Transverse colon (tissue), 4 donors: ENCODE measurements at regions not wholly inside any gene's neighbourhood (a gene's known extent, or its start where the extent isn't known, plus 50 kb on each side); places are given as distances from the start of the nearest gene placed in this dataset.

Experiments
- DNase-seq: peaks from one replicate; pipeline ENCODE4 v3.0.0-alpha.2; 2019
- H3K27ac ChIP-seq, 4 donors: fragments of 200-600 bp; sonication (generic); 2 replicates each; pipeline ENCODE4 v1.5.1; 2016 to 2018; ENCODE audit warnings: inconsistent platforms in 4 of 4
- H3K27me3 ChIP-seq: fragments of 200-600 bp; sonication (generic); 2 replicates; pipeline ENCODE4 v1.5.1; 2017; ENCODE audit warnings: inconsistent platforms
- H3K36me3 ChIP-seq, 4 donors: fragments of 200-600 bp; sonication (generic); 2 replicates each; pipeline ENCODE4 v1.5.1; 2017 to 2019; ENCODE audit warnings: inconsistent platforms in 4 of 4
- H3K4me1 ChIP-seq, 4 donors: fragments of 200-600 bp; sonication (generic); 2 replicates each; pipeline ENCODE4 v1.5.1; 2017 to 2020; ENCODE audit warnings: inconsistent platforms in 4 of 4
- H3K4me3 ChIP-seq, 4 donors: fragments of 200-600 bp; sonication (generic); 1 replicate in 1 of 4; 2 replicates in 3 of 4; pipeline versions ENCODE4 v1.5.1 to v1.6.1; 2017 to 2019; ENCODE audit warnings: inconsistent platforms in 4 of 4
- H3K9me3 ChIP-seq, 2 donors: fragments of 200-600 bp; sonication (generic); 2 replicates each; pipeline ENCODE4 v1.5.1; 2017 to 2019; ENCODE audit warnings: inconsistent platforms in 2 of 2
- EP300 ChIP-seq: sonication (generic); formaldehyde crosslinking; IDR thresholded peaks from one replicate; pipeline ENCODE4 v1.6.1; 2017; ENCODE audit warnings: antibody characterized with exemption, low read depth
- POLR2A ChIP-seq: fragments of 450-650 bp; IDR thresholded peaks from one replicate; pipeline ENCODE4 v1.6.1; 2016; ENCODE audit warnings: antibody characterized with exemption, mild to moderate bottlenecking, moderate library complexity
- POLR2AphosphoS5 ChIP-seq, 3 donors: sonication (generic); formaldehyde crosslinking; IDR thresholded peaks; one replicate each; pipeline ENCODE4 v1.6.1; 2016; ENCODE audit warnings: antibody characterized with exemption in 3 of 3
- WGBS, 2 donors: methylation state at CpG; one replicate each; pipeline ENCODE4 v1.1.5; 2018; ENCODE audit warnings: low coverage in 1 of 2; 5-methylcytosine and 5-hydroxymethylcytosine counted together
- in situ Hi-C, 4 donors: fragments of 200-750 bp; cut with MboI; loops; one replicate each; pipeline versions ENCODE4 v1.15.0 to v1.15.1; 2017; ENCODE audit warnings: low sequenced_read_pairs in 3 of 4, low pct_ligation_motif_present in 1 of 4, low pct_unique_long_range_greater_than_20kb in 1 of 4
- intact Hi-C: fragments of 100-400 bp; cut with DNase I; formaldehyde crosslinking; loops from one replicate; pipeline ENCODE4 v1.15.1; 2023; ENCODE audit warnings: low total_unique reads
- TF ChIP-seq, protein P1 (sequence below), 5 experiments: fragments of 200-600 bp in 3 of 5; fragments of 450-650 bp in 2 of 5; sonication (generic) in 3 of 5; IDR thresholded peaks; 1 replicate in 2 of 5; 2 replicates in 3 of 5; pipeline ENCODE4 v1.5.1; 2016 to 2017; ENCODE audit warnings: antibody characterized with exemption in 5 of 5, inconsistent platforms in 3 of 5, mild to moderate bottlenecking in 2 of 5, moderate library complexity in 1 of 5

- intact Hi-C loops, result no loop called here
Measured at GRCh38 chr4:180296036-180296599, 1947.1 kb upstream of the TENM3 start.

DNA sequence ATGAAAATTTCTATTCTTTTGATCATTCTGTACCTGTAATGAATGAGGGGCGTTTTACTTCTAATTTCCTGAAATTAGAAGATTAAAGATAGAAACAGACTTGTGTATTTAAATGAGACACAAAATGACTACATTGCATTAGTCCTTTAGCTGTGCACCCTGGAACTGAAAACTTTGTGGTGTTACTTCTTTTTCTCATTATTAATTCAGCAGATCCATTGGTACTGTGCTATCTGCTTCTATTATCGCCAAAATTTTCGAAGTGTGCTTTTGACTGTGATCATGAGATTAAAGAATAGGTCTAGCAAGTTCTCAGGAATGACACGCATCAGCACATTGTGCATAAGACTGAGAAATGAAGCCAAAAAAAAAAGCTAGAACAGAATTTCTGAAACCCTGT, 1938.9 kb upstream of the TENM3 start:
- intact Hi-C loops (no loop called here), in situ Hi-C loops (no loop called here)
- no peaks in the 10 kb centered on the region for H3K36me3 ChIP-seq
- no peak overlapping the region for H3K27ac ChIP-seq
- no peaks in the 10 kb centered on the region for H3K27me3 ChIP-seq
- H3K4me3 ChIP-seq, result no peak overlapping the region
- H3K4me1 ChIP-seq, result no peaks in the 10 kb centered on the region
- H3K9me3 ChIP-seq, result no peaks in the 10 kb centered on the region
- TF ChIP-seq EP300, result no peak
- TF ChIP-seq POLR2AphosphoS5 (IDR thresholded peaks at IDR 0.05), result no peak
- TF ChIP-seq POLR2A, result no peak
- TF ChIP-seq, protein P1, sequence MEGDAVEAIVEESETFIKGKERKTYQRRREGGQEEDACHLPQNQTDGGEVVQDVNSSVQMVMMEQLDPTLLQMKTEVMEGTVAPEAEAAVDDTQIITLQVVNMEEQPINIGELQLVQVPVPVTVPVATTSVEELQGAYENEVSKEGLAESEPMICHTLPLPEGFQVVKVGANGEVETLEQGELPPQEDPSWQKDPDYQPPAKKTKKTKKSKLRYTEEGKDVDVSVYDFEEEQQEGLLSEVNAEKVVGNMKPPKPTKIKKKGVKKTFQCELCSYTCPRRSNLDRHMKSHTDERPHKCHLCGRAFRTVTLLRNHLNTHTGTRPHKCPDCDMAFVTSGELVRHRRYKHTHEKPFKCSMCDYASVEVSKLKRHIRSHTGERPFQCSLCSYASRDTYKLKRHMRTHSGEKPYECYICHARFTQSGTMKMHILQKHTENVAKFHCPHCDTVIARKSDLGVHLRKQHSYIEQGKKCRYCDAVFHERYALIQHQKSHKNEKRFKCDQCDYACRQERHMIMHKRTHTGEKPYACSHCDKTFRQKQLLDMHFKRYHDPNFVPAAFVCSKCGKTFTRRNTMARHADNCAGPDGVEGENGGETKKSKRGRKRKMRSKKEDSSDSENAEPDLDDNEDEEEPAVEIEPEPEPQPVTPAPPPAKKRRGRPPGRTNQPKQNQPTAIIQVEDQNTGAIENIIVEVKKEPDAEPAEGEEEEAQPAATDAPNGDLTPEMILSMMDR (IDR thresholded peaks at IDR 0.05), result no peak
- DNase-seq, result no peak
- WGBS, 2 donors, result 66 to 76% methylated on average over 4 of the region's 4 CpGs

More at GRCh38 chr4:180296036-180296599, 1947.1 kb upstream of the TENM3 start:
- 52 to 60% methylated on average over 4 of the region's 4 CpGs for WGBS, 2 donors
- in situ Hi-C loops, result no loop called here
- TF ChIP-seq, protein P1 (IDR thresholded peaks at IDR 0.05), result no peak
- no peak for DNase-seq
- no peaks in the 10 kb centered on the region for H3K9me3 ChIP-seq
- H3K27me3 ChIP-seq, result no peaks in the 10 kb centered on the region
- H3K4me1 ChIP-seq, result no peaks in the 10 kb centered on the region
- no peak overlapping the region for H3K4me3 ChIP-seq
- no peak overlapping the region for H3K27ac ChIP-seq
- no peaks in the 10 kb centered on the region for H3K36me3 ChIP-seq

GRCh38 chr4:180310616-180311015, 1932.6 kb upstream of the TENM3 start:
- intact Hi-C loops, result no loop called here
- Histone ChIP-seq H3K27me3 (no peaks in the 10 kb centered on the region), H3K4me3 (no peak overlapping the region), H3K36me3 (no peaks in the 10 kb centered on the region), H3K27ac (no peak overlapping the region), H3K9me3 (no peaks in the 10 kb centered on the region), H3K4me1 (no peaks in the 10 kb centered on the region)
- in situ Hi-C loops, result no loop called here
- DNase-seq, result no peak
- TF ChIP-seq POLR2A (no peak), EP300 (no peak)
- TF ChIP-seq, protein P1 (IDR thresholded peaks at IDR 0.05), result no peak
- 90 to 96% methylated on average over 3 of the region's 3 CpGs for WGBS, 2 donors

DNA sequence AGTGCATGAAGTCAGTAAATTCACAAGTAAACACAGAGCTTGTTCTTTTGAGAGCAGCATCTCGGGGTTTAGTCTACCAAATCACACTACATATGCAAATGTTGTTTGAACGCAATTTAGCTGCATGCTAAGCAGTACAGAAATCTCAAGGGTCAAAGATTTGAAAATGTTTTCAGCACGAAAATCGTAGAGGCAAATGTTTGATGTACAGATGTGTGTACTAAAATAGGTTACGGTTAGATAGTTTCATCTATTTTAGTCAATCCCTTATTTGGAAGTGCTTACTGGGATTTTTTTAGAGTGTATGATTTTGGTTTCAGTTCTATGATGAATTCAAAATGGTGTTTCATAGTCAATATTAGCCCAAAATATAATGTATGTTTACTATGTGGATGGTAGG, 1928.2 kb upstream of the TENM3 start:
- Histone ChIP-seq H3K9me3 (no peaks in the 10 kb centered on the region), H3K27ac (no peak overlapping the region), H3K4me3 (no peak overlapping the region), H3K36me3 (no peaks in the 10 kb centered on the region), H3K4me1 (no peaks in the 10 kb centered on the region), H3K27me3 (no peaks in the 10 kb centered on the region)
- in situ Hi-C loops (no loop called here), intact Hi-C loops (no loop called here)
- 50 to 55% methylated on average over 5 of the region's 5 CpGs for WGBS, 2 donors
- TF ChIP-seq, protein P1 (IDR thresholded peaks at IDR 0.05), result no peak
- TF ChIP-seq EP300, result no peak
- TF ChIP-seq POLR2A, result no peak
- no peak for TF ChIP-seq POLR2AphosphoS5 (IDR thresholded peaks at IDR 0.05)
- no peak for DNase-seq
